ENCODE measurements at regions not wholly inside any gene's neighbourhood (a gene's known extent, or its start where the extent isn't known, plus 50 kb on each side); places are given as distances from the start of the nearest gene placed in this dataset.

DNA sequence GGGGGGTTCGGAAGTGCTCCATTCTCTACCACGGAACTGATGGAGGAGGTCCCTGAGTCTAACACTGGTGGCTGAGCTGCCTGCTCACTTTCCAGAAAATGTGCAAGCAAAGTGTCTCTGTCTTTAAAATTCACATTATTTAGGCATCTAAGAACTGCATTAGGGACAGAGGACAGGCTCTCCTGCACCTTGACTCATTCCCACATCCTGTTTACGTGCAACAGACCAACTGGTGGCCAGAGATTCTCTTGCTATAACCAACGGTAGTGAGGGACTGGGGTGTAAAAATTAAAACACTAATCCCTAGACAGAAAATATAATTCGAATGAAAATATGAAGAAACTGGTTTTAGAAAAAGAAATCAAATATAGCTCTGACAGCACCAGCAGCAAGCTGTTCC is 320.9 kb downstream of the IRX2 start:
- no peaks in the 10 kb centered on the region for H3K27me3 ChIP-seq (ENCODE audit: control insufficient read depth in 2 of 2, insufficient read depth in 2 of 2, low read length in 2 of 2)
- H3K27ac ChIP-seq (ENCODE audit: insufficient read depth, low read depth, low read length) = no peak overlapping the region
- FAIRE-seq = no peak
- H3K9ac ChIP-seq (replicated peaks; ENCODE audit: extremely low read depth, insufficient read depth, low read length) = no peak overlapping the region
- H3K9me1 ChIP-seq (replicated peaks; ENCODE audit: control insufficient read depth, extremely low read depth, insufficient read depth, low read length) = no peaks in the 10 kb centered on the region
- dilution Hi-C loops (cut with MboI; ENCODE audit: extremely low pct_ligation_motif_present, low sequenced_read_pairs) = no loop called here
- BruUV-seq (replicated peaks) = no TSS peak
- no peaks in the 10 kb centered on the region for H3K4me1 ChIP-seq (ENCODE audit: control insufficient read depth, extremely low read depth, insufficient read depth, low read length)
- TF ChIP-seq, protein P1, sequence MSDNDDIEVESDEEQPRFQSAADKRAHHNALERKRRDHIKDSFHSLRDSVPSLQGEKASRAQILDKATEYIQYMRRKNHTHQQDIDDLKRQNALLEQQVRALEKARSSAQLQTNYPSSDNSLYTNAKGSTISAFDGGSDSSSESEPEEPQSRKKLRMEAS (IDR thresholded peaks at IDR 0.05; ENCODE audit: insufficient read depth, insufficient read length) = no peak
- TF ChIP-seq POLR2A (IDR thresholded peaks at IDR 0.05; ENCODE audit: low read depth, low read length) (no peak), EZH2 (IDR thresholded peaks at IDR 0.05; ENCODE audit: borderline replicate concordance, low read depth, low read length, severe bottlenecking) (no peak)
- H2AFZ ChIP-seq (ENCODE audit: low read depth, low read length) = no peak overlapping the region
- DNase-seq (ENCODE audit: low read depth, low spot score) = no peak
- no peaks in the 10 kb centered on the region for H3K79me2 ChIP-seq (ENCODE audit: control insufficient read depth, insufficient read depth, low read length)
- POLR2A ChIA-PET = no interaction called here
- H3K36me3 ChIP-seq (ENCODE audit: control insufficient read depth in 2 of 2, extremely low read depth in 1 of 2, insufficient read depth in 2 of 2, low read length in 2 of 2) = no peaks in the 10 kb centered on the region
- intact Hi-C loops (cut with micrococcal nuclease) = no loop called here
- H4K20me1 ChIP-seq (replicated peaks; ENCODE audit: control insufficient read depth, extremely low read depth, insufficient read depth, low read length) = no peaks in the 10 kb centered on the region
- CTCF ChIA-PET = no interaction called here
- no peak overlapping the region for H3K4me2 ChIP-seq (ENCODE audit: insufficient read depth, low read length)
- H3K9me3 ChIP-seq (replicated peaks; ENCODE audit: control insufficient read depth, insufficient read depth, low read length) = peaks cover 4% of the 10 kb centered on the region
- H3K4me3 ChIP-seq (replicated peaks in 1 of 3; ENCODE audit: insufficient read depth in 1 of 3, low read depth in 1 of 3, low read length in 3 of 3) = no peak overlapping the region

DNA sequence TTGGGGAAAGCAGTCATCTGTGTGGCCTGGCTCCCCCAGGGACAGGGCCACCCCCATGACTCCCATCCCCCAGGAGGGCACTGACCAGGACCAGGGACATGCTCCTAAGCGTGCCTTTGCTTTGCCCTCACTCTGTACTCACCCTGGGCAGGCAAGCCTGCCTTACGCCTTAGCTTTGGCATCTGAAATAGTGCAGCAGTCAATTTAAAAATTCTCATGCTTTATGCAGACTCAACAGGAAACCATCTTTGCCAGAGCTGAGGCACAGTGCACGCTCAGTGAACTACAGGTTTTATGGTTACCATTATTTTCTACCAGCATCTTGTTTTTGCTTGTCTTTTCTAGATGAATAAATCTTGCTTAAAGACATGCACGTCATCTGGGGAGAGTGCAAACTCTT is 323.5 kb downstream of the IRX2 start:
- no peaks in the 10 kb centered on the region for H3K79me2 ChIP-seq (ENCODE audit: control insufficient read depth, insufficient read depth, low read length)
- ChIA-PET CTCF (no interaction called here), POLR2A (no interaction called here)
- H3K9ac ChIP-seq (replicated peaks; ENCODE audit: extremely low read depth, insufficient read depth, low read length) = no peak overlapping the region
- H2AFZ ChIP-seq (ENCODE audit: low read depth, low read length) = no peak overlapping the region
- H3K4me2 ChIP-seq (ENCODE audit: insufficient read depth, low read length) = no peak overlapping the region
- FAIRE-seq = no peak
- intact Hi-C loops (cut with micrococcal nuclease) (no loop called here), dilution Hi-C loops (cut with MboI; ENCODE audit: extremely low pct_ligation_motif_present, low sequenced_read_pairs) (no loop called here)
- H3K4me1 ChIP-seq (ENCODE audit: control insufficient read depth, extremely low read depth, insufficient read depth, low read length) = no peaks in the 10 kb centered on the region
- H3K4me3 ChIP-seq (replicated peaks in 1 of 3; ENCODE audit: insufficient read depth in 1 of 3, low read depth in 1 of 3, low read length in 3 of 3) = no peak overlapping the region
- H3K36me3 ChIP-seq (ENCODE audit: control insufficient read depth in 2 of 2, extremely low read depth in 1 of 2, insufficient read depth in 2 of 2, low read length in 2 of 2) = no peaks in the 10 kb centered on the region
- H4K20me1 ChIP-seq (replicated peaks; ENCODE audit: control insufficient read depth, extremely low read depth, insufficient read depth, low read length) = no peaks in the 10 kb centered on the region
- DNase-seq (ENCODE audit: low read depth, low spot score) = no peak
- no peak for TF ChIP-seq MYC (IDR thresholded peaks at IDR 0.05; ENCODE audit: low read depth, low read length)
- TF ChIP-seq, protein P2, sequence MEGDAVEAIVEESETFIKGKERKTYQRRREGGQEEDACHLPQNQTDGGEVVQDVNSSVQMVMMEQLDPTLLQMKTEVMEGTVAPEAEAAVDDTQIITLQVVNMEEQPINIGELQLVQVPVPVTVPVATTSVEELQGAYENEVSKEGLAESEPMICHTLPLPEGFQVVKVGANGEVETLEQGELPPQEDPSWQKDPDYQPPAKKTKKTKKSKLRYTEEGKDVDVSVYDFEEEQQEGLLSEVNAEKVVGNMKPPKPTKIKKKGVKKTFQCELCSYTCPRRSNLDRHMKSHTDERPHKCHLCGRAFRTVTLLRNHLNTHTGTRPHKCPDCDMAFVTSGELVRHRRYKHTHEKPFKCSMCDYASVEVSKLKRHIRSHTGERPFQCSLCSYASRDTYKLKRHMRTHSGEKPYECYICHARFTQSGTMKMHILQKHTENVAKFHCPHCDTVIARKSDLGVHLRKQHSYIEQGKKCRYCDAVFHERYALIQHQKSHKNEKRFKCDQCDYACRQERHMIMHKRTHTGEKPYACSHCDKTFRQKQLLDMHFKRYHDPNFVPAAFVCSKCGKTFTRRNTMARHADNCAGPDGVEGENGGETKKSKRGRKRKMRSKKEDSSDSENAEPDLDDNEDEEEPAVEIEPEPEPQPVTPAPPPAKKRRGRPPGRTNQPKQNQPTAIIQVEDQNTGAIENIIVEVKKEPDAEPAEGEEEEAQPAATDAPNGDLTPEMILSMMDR (IDR thresholded peaks at IDR 0.05; ENCODE audit: extremely low read depth in 1 of 2, insufficient read depth in 1 of 2, low read depth in 1 of 2, low read length in 2 of 2) = no peak
- no peak for TF ChIP-seq EZH2 (IDR thresholded peaks at IDR 0.05; ENCODE audit: borderline replicate concordance, low read depth, low read length, severe bottlenecking)
- TF ChIP-seq, protein P1 (IDR thresholded peaks at IDR 0.05; ENCODE audit: insufficient read depth, insufficient read length) = no peak
- TF ChIP-seq POLR2A (IDR thresholded peaks at IDR 0.05; ENCODE audit: low read depth, low read length) = no peak
- no peak for TF ChIP-seq FOS (IDR thresholded peaks at IDR 0.05; ENCODE audit: borderline replicate concordance, insufficient read depth, low read length)
- no peak for TF ChIP-seq POLR2AphosphoS5 (IDR thresholded peaks at IDR 0.05; ENCODE audit: insufficient read depth, low read depth, low read length)
- no peak for TF ChIP-seq JUN (IDR thresholded peaks at IDR 0.05; ENCODE audit: borderline replicate concordance, insufficient read depth, insufficient read length, low read depth)
- TF ChIP-seq GATA2 (IDR thresholded peaks at IDR 0.05; ENCODE audit: insufficient read depth, insufficient read length, low read depth, low read length) = no peak
- peaks cover 7% of the 10 kb centered on the region for H3K9me3 ChIP-seq (replicated peaks; ENCODE audit: control insufficient read depth, insufficient read depth, low read length)
- no peaks in the 10 kb centered on the region for H3K9me1 ChIP-seq (replicated peaks; ENCODE audit: control insufficient read depth, extremely low read depth, insufficient read depth, low read length)
- H3K27ac ChIP-seq (ENCODE audit: insufficient read depth, low read depth, low read length) = no peak overlapping the region
- no TSS peak for BruUV-seq (replicated peaks)
- H3K27me3 ChIP-seq (ENCODE audit: control insufficient read depth in 2 of 2, insufficient read depth in 2 of 2, low read length in 2 of 2) = no peaks in the 10 kb centered on the region

Data from endothelial cell of umbilical vein (primary cell).